Right ventricle myocardium inferior (tissue), 1 donor: ENCODE measurements at regions not wholly inside any gene's neighbourhood (a gene's known extent, or its start where the extent isn't known, plus 50 kb on each side); places are given as distances from the start of the nearest gene placed in this dataset.
A peak's percentile ranks its signal among the peaks of the same experiment; 100 is the strongest.
"Not testable (repeated sequence)": the region's sequence is repeated elsewhere in the genome, so short reads cannot be mapped to it uniquely, and the experiment has no call there.

ENCODE experiments used
- ATAC-seq: fragments of 200-7000 bp; cut with Tn5 transposase; one replicate; pipeline ENCODE4 v1.9.1; 2020; ENCODE audit warnings: mild to moderate bottlenecking, moderate library complexity
- DNase-seq: peaks from one replicate; pipeline ENCODE4 v3.0.0; 2021; ENCODE audit errors: missing footprints
- intact Hi-C: fragments of 100-400 bp; cut with DNase I; formaldehyde crosslinking; loops from one replicate; pipeline ENCODE4 v1.11.0; 2022
- donor health status: DM: no; HTN: yes; CAD: no; lungs with severe emphysema.

- no peak for ATAC-seq
- intact Hi-C loops, result no loop called here
Measured at GRCh38 chr11:129503646-129504045, 128.0 kb downstream of the BARX2 start.

GRCh38 chr11:129505266-129505665 lies 129.6 kb downstream of the BARX2 start:
- no peak for ATAC-seq
- intact Hi-C loops, result no loop called here
- no peak for DNase-seq

More at GRCh38 chr11:129503646-129504045, 128.0 kb downstream of the BARX2 start:
- DNase-seq, result no peak

- intact Hi-C loops, result no loop called here
- ATAC-seq, result no peak
Measured at GRCh38 chr11:129508163-129508562, 132.5 kb downstream of the BARX2 start.

GRCh38 chr11:129528296-129528695 lies 152.6 kb downstream of the BARX2 start:
- intact Hi-C loops, result no loop called here
- DNase-seq (no peak), ATAC-seq (no peak)

More at GRCh38 chr11:129508163-129508562, 132.5 kb downstream of the BARX2 start:
- DNase-seq, result no peak

- DNase-seq, result no peak
- no peak for ATAC-seq
- intact Hi-C loops, result no loop called here
Measured at GRCh38 chr11:129530154-129530895, 154.7 kb downstream of the BARX2 start.

- ATAC-seq, result no peak
- intact Hi-C loops, result no loop called here
- no peak for DNase-seq
Measured at GRCh38 chr11:129533395-129533794, 157.7 kb downstream of the BARX2 start.

GRCh38 chr11:129536338-129536737 lies 160.7 kb downstream of the BARX2 start:
- ATAC-seq, result no peak
- DNase-seq, result no peak
- intact Hi-C loops, result no loop called here

- intact Hi-C loops, result no loop called here
- DNase-seq, result no peak
- no peak for ATAC-seq
Measured at GRCh38 chr11:129538323-129538722, 162.7 kb downstream of the BARX2 start.

GRCh38 chr11:129543515-129544290 lies 168.1 kb downstream of the BARX2 start:
- intact Hi-C loops, result no loop called here
- DNase-seq, result no peak
- no peak for ATAC-seq

GRCh38 chr11:129544691-129545090 lies 169.0 kb downstream of the BARX2 start:
- ATAC-seq, result no peak
- intact Hi-C loops, result no loop called here
- no peak for DNase-seq

GRCh38 chr11:129546266-129546665 lies 170.6 kb downstream of the BARX2 start:
- ATAC-seq, result no peak
- no peak for DNase-seq
- intact Hi-C loops, result no loop called here

- ATAC-seq, result no peak
- DNase-seq, result no peak
- intact Hi-C loops, result no loop called here
Measured at GRCh38 chr11:129557421-129557820, 181.8 kb downstream of the BARX2 start.

GRCh38 chr11:129569007-129569406 lies 193.4 kb downstream of the BARX2 start:
- intact Hi-C loops, result no loop called here
- ATAC-seq (no peak), DNase-seq (no peak)

GRCh38 chr11:129572667-129573066 lies 197.0 kb downstream of the BARX2 start:
- intact Hi-C loops, ATAC-seq, DNase-seq: not testable (repeated sequence)

GRCh38 chr11:129573161-129573560 lies 197.5 kb downstream of the BARX2 start:
- DNase-seq (no peak), ATAC-seq (no peak)
- intact Hi-C loops, result no loop called here

- ATAC-seq, result no peak
- no peak for DNase-seq
- intact Hi-C loops, result no loop called here
Measured at GRCh38 chr11:129574431-129574830, 198.8 kb downstream of the BARX2 start.

GRCh38 chr11:129576652-129577051 lies 201.0 kb downstream of the BARX2 start:
- DNase-seq (no peak), ATAC-seq (no peak)
- intact Hi-C loops, result no loop called here

- no peak for DNase-seq
- ATAC-seq, result no peak
- intact Hi-C loops, result no loop called here
Measured at GRCh38 chr11:129578006-129578405, 202.4 kb downstream of the BARX2 start.

GRCh38 chr11:129580278-129580677 lies 204.6 kb downstream of the BARX2 start:
- ATAC-seq, result peak; percentile 56
- DNase-seq, result no peak
- intact Hi-C loops, result no loop called here

GRCh38 chr11:129584316-129584715 lies 208.7 kb downstream of the BARX2 start:
- no peak for ATAC-seq
- intact Hi-C loops, result no loop called here
- no peak for DNase-seq
